ENCODE measurements at regions not wholly inside any gene's neighbourhood (a gene's known extent, or its start where the extent isn't known, plus 50 kb on each side); places are given as distances from the start of the nearest gene placed in this dataset.

GRCh38 chr13:69604698-69605097 lies 502.9 kb upstream of the ATXN8OS start:
- TF ChIP-seq, protein P1, sequence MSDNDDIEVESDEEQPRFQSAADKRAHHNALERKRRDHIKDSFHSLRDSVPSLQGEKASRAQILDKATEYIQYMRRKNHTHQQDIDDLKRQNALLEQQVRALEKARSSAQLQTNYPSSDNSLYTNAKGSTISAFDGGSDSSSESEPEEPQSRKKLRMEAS (IDR thresholded peaks at IDR 0.05) = no peak
- TF ChIP-seq POLR2A (IDR thresholded peaks at IDR 0.05; ENCODE audit: low read length) = no peak
- no peak for TF ChIP-seq RAD21 (conservative IDR thresholded peaks at IDR 0.05 in 1 of 2, IDR thresholded peaks at IDR 0.05 in 1 of 2)
- TF ChIP-seq RNF2 (IDR thresholded peaks at IDR 0.05; ENCODE audit: borderline replicate concordance, low read depth) = no peak
- no peak for TF ChIP-seq NPAS2 (CRISPR knock-in tag; IDR thresholded peaks at IDR 0.05; ENCODE audit: borderline replicate concordance)
- no peak for TF ChIP-seq RCOR1 (IDR thresholded peaks at IDR 0.05; ENCODE audit: low read depth, low read length)
- TF ChIP-seq, protein P2, sequence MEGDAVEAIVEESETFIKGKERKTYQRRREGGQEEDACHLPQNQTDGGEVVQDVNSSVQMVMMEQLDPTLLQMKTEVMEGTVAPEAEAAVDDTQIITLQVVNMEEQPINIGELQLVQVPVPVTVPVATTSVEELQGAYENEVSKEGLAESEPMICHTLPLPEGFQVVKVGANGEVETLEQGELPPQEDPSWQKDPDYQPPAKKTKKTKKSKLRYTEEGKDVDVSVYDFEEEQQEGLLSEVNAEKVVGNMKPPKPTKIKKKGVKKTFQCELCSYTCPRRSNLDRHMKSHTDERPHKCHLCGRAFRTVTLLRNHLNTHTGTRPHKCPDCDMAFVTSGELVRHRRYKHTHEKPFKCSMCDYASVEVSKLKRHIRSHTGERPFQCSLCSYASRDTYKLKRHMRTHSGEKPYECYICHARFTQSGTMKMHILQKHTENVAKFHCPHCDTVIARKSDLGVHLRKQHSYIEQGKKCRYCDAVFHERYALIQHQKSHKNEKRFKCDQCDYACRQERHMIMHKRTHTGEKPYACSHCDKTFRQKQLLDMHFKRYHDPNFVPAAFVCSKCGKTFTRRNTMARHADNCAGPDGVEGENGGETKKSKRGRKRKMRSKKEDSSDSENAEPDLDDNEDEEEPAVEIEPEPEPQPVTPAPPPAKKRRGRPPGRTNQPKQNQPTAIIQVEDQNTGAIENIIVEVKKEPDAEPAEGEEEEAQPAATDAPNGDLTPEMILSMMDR (IDR thresholded peaks at IDR 0.05) = no peak
- no peak for TF ChIP-seq SMC3 (IDR thresholded peaks at IDR 0.05)
